Peyer's patch (tissue), 4 donors: ENCODE measurements at regions not wholly inside any gene's neighbourhood (a gene's known extent, or its start where the extent isn't known, plus 50 kb on each side); places are given as distances from the start of the nearest gene placed in this dataset.

ENCODE experiments used
- DNase-seq, 3 donors: peaks; one replicate each; pipeline ENCODE4 v3.0.0-alpha.2; 2017 to 2019
- H3K27ac ChIP-seq, 4 donors: fragments of 200-600 bp; sonication (generic); one replicate each; pipeline ENCODE4 v1.5.1; 2016 to 2019
- H3K27me3 ChIP-seq, 2 donors: fragments of 200-600 bp; sonication (generic); one replicate each; pipeline ENCODE4 v1.5.1; 2019
- H3K36me3 ChIP-seq, 3 donors: fragments of 200-600 bp; sonication (generic); one replicate each; pipeline ENCODE4 v1.5.1; 2016 to 2019
- H3K4me1 ChIP-seq, 4 donors: fragments of 200-600 bp; sonication (generic); one replicate each; pipeline ENCODE4 v1.5.1; 2016 to 2019
- H3K4me3 ChIP-seq, 4 donors: fragments of 200-600 bp; sonication (generic); 1 replicate in 3 of 4; 2 replicates in 1 of 4; pipeline ENCODE4 v1.5.1; 2016 to 2019; ENCODE audit warnings: mild to moderate bottlenecking in 1 of 4
- H3K9me3 ChIP-seq, 4 donors: fragments of 200-600 bp; sonication (generic); one replicate each; pipeline ENCODE4 v1.5.1; 2016 to 2019; ENCODE audit warnings: mild to moderate bottlenecking in 1 of 4
- POLR2A ChIP-seq, 2 donors: fragments of 450-650 bp; IDR thresholded peaks; one replicate each; pipeline ENCODE4 v1.5.1; 2017; ENCODE audit warnings: antibody characterized with exemption in 2 of 2, mild to moderate bottlenecking in 2 of 2, moderate library complexity in 2 of 2
- TF ChIP-seq, protein P1 (sequence below), 6 experiments: fragments of 450-650 bp in 4 of 6; fragments of 200-600 bp in 2 of 6; sonication (generic) in 1 of 6; IDR thresholded peaks; one replicate each; pipeline ENCODE4 v1.5.1; 2017 to 2019; ENCODE audit warnings: antibody characterized with exemption in 6 of 6, mild to moderate bottlenecking in 3 of 6, moderate library complexity in 1 of 6

DNA sequence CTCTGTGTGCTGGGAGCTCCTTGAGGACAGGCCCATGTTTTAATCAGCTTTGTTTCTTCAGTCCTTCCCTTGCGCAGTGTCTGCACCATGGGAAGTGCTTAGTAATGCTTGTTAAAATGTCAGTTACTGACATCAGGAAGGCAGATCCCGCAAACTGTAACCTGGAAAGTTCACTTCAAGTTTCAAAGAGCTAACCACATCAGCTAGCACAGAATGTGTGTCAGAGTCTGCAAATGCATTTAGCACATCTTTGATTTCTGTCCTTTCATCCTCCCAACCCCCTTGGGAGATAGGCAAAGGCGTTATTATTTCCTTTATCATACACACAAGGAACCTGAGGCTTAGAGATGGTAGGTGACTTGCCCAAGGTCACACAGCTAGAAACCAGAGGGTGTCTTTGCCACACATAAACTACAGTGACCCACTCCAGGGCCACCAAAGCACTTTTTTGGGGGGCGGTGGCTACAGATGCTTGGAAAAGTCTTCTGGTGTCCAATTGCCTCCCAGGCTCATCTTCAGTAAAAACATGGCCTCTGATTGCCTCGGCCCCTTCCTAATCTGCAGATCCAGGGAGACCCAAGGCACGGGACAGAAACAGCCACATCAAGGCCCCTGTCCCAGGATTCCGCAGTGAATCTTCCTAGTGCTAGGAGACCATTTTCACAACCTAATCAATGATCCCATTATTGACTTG, 116.2 kb upstream of the GPR26 start:
- Histone ChIP-seq H3K9me3 (no peaks in the 10 kb centered on the region), H3K27me3 (no peaks in the 10 kb centered on the region), H3K4me3 (no peak overlapping the region), H3K4me1 (no peaks in the 10 kb centered on the region), H3K27ac (no peak overlapping the region), H3K36me3 (no peaks in the 10 kb centered on the region)
- TF ChIP-seq, protein P1, sequence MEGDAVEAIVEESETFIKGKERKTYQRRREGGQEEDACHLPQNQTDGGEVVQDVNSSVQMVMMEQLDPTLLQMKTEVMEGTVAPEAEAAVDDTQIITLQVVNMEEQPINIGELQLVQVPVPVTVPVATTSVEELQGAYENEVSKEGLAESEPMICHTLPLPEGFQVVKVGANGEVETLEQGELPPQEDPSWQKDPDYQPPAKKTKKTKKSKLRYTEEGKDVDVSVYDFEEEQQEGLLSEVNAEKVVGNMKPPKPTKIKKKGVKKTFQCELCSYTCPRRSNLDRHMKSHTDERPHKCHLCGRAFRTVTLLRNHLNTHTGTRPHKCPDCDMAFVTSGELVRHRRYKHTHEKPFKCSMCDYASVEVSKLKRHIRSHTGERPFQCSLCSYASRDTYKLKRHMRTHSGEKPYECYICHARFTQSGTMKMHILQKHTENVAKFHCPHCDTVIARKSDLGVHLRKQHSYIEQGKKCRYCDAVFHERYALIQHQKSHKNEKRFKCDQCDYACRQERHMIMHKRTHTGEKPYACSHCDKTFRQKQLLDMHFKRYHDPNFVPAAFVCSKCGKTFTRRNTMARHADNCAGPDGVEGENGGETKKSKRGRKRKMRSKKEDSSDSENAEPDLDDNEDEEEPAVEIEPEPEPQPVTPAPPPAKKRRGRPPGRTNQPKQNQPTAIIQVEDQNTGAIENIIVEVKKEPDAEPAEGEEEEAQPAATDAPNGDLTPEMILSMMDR (IDR thresholded peaks at IDR 0.05): no peak
- TF ChIP-seq POLR2A (IDR thresholded peaks at IDR 0.05): no peak
- DNase-seq: no peak

DNA sequence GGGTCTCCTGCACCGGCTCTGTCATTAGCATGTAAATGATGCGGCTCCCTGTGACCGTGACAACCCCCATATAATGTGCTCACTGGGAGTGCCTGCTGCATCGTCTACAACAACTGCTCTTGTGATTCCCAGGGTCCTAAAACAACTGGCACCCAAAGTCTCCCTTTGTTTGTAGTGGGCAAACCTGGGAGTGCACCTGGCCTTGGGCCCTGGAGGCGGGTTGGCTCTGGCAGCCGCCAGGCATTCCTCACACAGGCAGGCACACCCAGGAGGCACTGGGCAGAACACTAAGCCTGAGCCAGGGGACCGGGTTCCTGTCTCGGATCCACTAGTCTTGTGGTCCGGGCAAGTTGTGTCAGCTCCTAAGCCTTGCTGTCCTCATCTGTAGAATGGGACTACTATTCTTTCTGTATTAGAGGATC, 115.5 kb upstream of the GPR26 start:
- Histone ChIP-seq H3K27me3 (no peaks in the 10 kb centered on the region), H3K4me3 (no peak overlapping the region), H3K9me3 (no peaks in the 10 kb centered on the region), H3K36me3 (no peaks in the 10 kb centered on the region), H3K27ac (no peak overlapping the region), H3K4me1 (no peaks in the 10 kb centered on the region)
- DNase-seq: no peak
- TF ChIP-seq POLR2A (IDR thresholded peaks at IDR 0.05): no peak
- TF ChIP-seq, protein P1 (IDR thresholded peaks at IDR 0.05): no peak

DNA sequence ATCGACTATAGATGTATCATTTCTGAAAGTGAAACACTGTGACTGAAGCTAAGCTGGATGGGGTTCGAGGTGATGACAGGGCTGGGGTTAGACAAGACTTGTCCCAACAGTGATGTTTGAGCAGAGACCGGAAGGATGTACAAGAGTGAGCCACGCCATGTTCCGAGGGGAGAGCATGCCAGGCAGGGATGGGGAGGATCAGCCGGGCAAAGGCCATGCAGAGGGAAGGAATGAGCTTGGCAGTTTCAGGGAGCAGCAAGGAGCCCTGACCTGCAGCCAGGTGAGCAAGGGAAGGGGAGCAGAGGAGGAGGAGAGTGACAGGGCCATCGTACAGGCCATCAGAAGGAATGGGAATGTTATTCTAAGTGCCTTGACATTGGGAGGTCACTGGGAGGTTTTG, 114.9 kb upstream of the GPR26 start:
- no peak for DNase-seq
- H3K4me1 ChIP-seq: no peaks in the 10 kb centered on the region
- H3K9me3 ChIP-seq: no peaks in the 10 kb centered on the region
- TF ChIP-seq, protein P1 (IDR thresholded peaks at IDR 0.05): no peak
- no peak for TF ChIP-seq POLR2A (IDR thresholded peaks at IDR 0.05)
- no peak overlapping the region for H3K27ac ChIP-seq
- no peaks in the 10 kb centered on the region for H3K27me3 ChIP-seq
- H3K4me3 ChIP-seq: no peak overlapping the region
- no peaks in the 10 kb centered on the region for H3K36me3 ChIP-seq

DNA sequence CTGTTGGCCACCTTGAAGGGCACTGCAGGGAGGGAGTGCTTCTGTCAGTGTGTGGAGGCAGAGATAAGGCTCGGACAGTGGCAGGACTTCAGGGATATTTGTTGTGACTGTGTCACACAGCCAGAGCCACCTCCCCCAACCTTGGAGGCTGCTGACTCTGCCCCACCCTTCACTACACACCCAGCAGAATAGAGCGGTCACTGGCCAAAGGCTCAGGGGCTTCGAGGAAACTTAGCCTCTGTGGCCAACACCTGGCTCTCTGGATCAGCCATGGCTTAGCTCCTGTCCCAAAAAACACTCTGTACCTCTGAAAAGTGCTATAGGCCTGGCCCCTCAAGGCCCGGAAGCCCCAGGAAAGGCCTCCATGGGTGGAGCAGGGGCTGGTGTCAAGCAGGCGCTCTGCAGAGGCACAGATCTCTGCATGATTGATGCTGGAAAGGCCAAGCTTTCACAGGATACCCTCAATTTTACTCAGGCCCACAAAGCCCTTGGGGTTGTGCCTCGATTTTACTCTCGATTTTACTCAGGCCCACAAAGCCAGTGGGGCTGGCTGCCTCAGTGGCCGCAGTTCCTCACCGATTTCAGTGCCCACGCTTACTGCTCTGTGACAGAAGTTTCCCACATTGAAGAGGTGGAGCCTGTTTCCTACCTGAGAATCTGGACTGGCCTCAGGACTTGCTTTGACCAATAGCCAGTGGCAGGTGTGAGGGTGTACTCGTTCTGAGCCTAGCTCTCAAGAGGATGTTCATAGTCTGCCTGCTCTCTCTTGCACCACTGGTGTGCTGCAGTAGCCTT, 113.2 kb upstream of the GPR26 start:
- DNase-seq: no peak

DNA sequence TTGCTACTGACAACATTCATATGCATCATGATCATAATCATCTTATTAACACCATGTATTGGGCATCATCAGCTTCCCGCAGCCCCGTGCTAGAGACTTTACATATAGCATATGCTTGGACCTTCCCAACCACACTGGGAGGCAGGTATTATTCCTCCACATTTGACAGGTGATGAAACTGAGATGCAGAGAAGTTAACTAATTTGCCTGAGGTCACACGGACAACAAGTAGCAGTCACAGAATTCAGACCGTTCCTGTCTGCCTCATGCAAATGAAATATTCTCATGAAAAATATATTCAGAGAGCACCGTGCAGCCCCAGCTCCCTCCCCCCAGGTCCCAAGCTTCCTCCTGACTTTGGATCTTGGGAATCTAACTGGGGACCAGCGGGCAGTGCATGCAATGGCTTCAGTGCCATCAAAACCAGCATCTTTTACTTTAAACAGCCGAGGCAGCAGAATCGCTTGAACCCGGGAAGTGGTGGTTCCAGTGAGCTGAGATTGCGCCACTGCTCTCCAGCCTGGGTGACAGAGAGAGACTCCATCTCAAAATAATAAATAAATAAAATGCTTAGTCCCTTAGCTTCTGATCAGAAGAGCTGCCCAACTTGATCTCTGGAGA, 112.2 kb upstream of the GPR26 start:
- no peaks in the 10 kb centered on the region for H3K27me3 ChIP-seq
- no peak overlapping the region for H3K4me3 ChIP-seq
- H3K27ac ChIP-seq: no peak overlapping the region
- no peaks in the 10 kb centered on the region for H3K36me3 ChIP-seq
- no peak for TF ChIP-seq POLR2A (IDR thresholded peaks at IDR 0.05)
- TF ChIP-seq, protein P1 (IDR thresholded peaks at IDR 0.05): no peak
- no peaks in the 10 kb centered on the region for H3K9me3 ChIP-seq
- no peak for DNase-seq
- H3K4me1 ChIP-seq: no peaks in the 10 kb centered on the region

More for the DNA sequence above, 113.2 kb upstream of the GPR26 start:
- H3K27ac ChIP-seq: no peak overlapping the region
- H3K4me3 ChIP-seq: no peak overlapping the region
- no peaks in the 10 kb centered on the region for H3K27me3 ChIP-seq
- TF ChIP-seq POLR2A (IDR thresholded peaks at IDR 0.05): no peak
- TF ChIP-seq, protein P1 (IDR thresholded peaks at IDR 0.05): no peak
- no peaks in the 10 kb centered on the region for H3K36me3 ChIP-seq
- no peaks in the 10 kb centered on the region for H3K9me3 ChIP-seq
- no peaks in the 10 kb centered on the region for H3K4me1 ChIP-seq
